ENCODE measurements at regions not wholly inside any gene's neighbourhood (a gene's known extent, or its start where the extent isn't known, plus 50 kb on each side); places are given as distances from the start of the nearest gene placed in this dataset.

DNA sequence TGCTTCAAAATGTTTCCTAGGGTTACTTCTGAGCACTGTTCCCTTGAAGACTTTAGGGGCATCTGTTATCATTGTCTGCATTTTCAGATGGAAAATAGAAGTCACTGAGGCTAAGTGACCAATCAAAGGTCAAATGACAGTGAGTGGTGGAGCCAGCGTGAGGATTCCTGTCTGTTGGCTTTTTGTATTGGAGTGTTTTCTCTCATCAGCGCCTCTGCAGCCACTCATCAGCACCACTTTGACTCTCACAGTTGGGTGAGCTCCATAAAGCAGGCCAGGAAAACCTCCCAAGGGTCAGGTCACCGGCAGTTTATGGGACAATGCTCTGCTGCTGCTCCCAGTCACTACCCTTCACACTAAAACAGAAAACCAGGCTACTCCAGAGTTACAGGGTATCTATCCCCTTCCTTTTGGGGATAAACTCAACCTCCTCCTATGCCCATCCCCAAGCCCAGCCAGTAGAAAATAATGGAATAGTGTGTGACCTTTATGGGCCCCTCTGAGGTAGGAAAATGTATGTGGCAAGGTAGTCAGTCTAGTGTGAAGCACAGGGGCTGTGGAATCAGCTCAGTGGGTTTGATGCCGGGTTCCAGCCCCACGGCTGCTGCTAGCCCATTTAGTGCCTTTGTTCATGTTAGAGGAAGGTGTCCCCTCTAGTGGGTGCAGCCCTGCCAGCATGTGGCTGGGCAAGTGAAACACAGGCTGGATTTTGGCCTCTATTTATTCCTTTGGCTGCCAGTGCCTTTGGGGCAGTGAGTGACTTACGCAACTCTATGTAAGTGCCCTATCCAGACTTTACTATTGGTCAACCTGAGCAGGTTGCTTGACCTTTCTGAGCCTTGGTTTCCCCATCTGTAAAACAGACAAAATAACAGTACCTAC lies 133.8 kb upstream of the CPM start:
- TF ChIP-seq, protein P1, sequence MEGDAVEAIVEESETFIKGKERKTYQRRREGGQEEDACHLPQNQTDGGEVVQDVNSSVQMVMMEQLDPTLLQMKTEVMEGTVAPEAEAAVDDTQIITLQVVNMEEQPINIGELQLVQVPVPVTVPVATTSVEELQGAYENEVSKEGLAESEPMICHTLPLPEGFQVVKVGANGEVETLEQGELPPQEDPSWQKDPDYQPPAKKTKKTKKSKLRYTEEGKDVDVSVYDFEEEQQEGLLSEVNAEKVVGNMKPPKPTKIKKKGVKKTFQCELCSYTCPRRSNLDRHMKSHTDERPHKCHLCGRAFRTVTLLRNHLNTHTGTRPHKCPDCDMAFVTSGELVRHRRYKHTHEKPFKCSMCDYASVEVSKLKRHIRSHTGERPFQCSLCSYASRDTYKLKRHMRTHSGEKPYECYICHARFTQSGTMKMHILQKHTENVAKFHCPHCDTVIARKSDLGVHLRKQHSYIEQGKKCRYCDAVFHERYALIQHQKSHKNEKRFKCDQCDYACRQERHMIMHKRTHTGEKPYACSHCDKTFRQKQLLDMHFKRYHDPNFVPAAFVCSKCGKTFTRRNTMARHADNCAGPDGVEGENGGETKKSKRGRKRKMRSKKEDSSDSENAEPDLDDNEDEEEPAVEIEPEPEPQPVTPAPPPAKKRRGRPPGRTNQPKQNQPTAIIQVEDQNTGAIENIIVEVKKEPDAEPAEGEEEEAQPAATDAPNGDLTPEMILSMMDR (IDR thresholded peaks at IDR 0.05): peak in 1 of 6 experiments; percentile 4
- TF ChIP-seq POLR2A (IDR thresholded peaks at IDR 0.05) (no peak), POLR2AphosphoS5 (IDR thresholded peaks at IDR 0.05) (no peak), EP300 (IDR thresholded peaks at IDR 0.05) (no peak)
